Occipital lobe (tissue), 1 donor: ENCODE measurements at regions not wholly inside any gene's neighbourhood (a gene's known extent, or its start where the extent isn't known, plus 50 kb on each side); places are given as distances from the start of the nearest gene placed in this dataset.

ENCODE experiments used
- DNase-seq: peaks from one replicate; lab custom pipeline; 2025; lab: John Stamatoyannopoulos, UW

- DNase-seq: no peak
Measured at GRCh38 chr3:65114041-65114440, 426.2 kb upstream of the ADAMTS9 start.

GRCh38 chr3:65112751-65113300, 425.0 kb upstream of the ADAMTS9 start:
- DNase-seq: no peak

GRCh38 chr3:65110661-65111060, 422.9 kb upstream of the ADAMTS9 start:
- no peak for DNase-seq

- no peak for DNase-seq
Measured at GRCh38 chr3:65109966-65110500, 422.2 kb upstream of the ADAMTS9 start.

- DNase-seq: peak; percentile 6
Measured at GRCh38 chr3:65107174-65107573, 419.4 kb upstream of the ADAMTS9 start.

- no peak for DNase-seq
Measured at GRCh38 chr3:65101450-65101849, 413.6 kb upstream of the ADAMTS9 start.

- DNase-seq: no peak
Measured at GRCh38 chr3:65098400-65098799, 410.6 kb upstream of the ADAMTS9 start.

- no peak for DNase-seq
Measured at GRCh38 chr3:65096110-65096745, 408.4 kb upstream of the ADAMTS9 start.

GRCh38 chr3:65094723-65095122, 406.9 kb upstream of the ADAMTS9 start:
- no peak for DNase-seq

GRCh38 chr3:65093641-65094040, 405.8 kb upstream of the ADAMTS9 start:
- DNase-seq: no peak

- no peak for DNase-seq
Measured at GRCh38 chr3:65091565-65091964, 403.8 kb upstream of the ADAMTS9 start.

- no peak for DNase-seq
Measured at GRCh38 chr3:65083240-65083639, 395.4 kb upstream of the ADAMTS9 start.

- no peak for DNase-seq
Measured at GRCh38 chr3:65081536-65081935, 393.7 kb upstream of the ADAMTS9 start.

- DNase-seq: no peak
Measured at GRCh38 chr3:65080432-65080831, 392.6 kb upstream of the ADAMTS9 start.

GRCh38 chr3:65079560-65079959, 391.8 kb upstream of the ADAMTS9 start:
- DNase-seq: no peak

- no peak for DNase-seq
Measured at GRCh38 chr3:65078748-65079147, 390.9 kb upstream of the ADAMTS9 start.

GRCh38 chr3:65077124-65077523, 389.3 kb upstream of the ADAMTS9 start:
- DNase-seq: no peak

GRCh38 chr3:65070968-65071367, 383.2 kb upstream of the ADAMTS9 start:
- no peak for DNase-seq

GRCh38 chr3:65060904-65061303, 373.1 kb upstream of the ADAMTS9 start:
- DNase-seq: no peak

- DNase-seq: no peak
Measured at GRCh38 chr3:65052101-65052500, 364.3 kb upstream of the ADAMTS9 start.

- DNase-seq: no peak
Measured at GRCh38 chr3:65048151-65048550, 360.4 kb upstream of the ADAMTS9 start.

- DNase-seq: no peak
Measured at GRCh38 chr3:65045138-65045537, 357.3 kb upstream of the ADAMTS9 start.

- DNase-seq: no peak
Measured at GRCh38 chr3:65044401-65044800, 356.6 kb upstream of the ADAMTS9 start.
